Right atrium auricular region (tissue), 2 donors: ENCODE measurements at regions not wholly inside any gene's neighbourhood (a gene's known extent, or its start where the extent isn't known, plus 50 kb on each side); places are given as distances from the start of the nearest gene placed in this dataset.

Experiments
- DNase-seq: peaks from one replicate; pipeline ENCODE4 v3.0.0-alpha.2; 2019; ENCODE audit warnings: low spot score
- H3K27ac ChIP-seq, 2 donors: fragments of 200-600 bp; sonication (generic); 1 replicate in 1 of 2; 2 replicates in 1 of 2; pipeline ENCODE4 v1.5.1; 2016 to 2019
- H3K27me3 ChIP-seq, 2 donors: fragments of 200-600 bp; sonication (generic); one replicate each; pipeline versions ENCODE4 v1.5.1 to v1.6.0; 2017 to 2019
- H3K36me3 ChIP-seq: fragments of 200-600 bp; sonication (generic); one replicate; pipeline ENCODE4 v1.5.1; 2016
- H3K4me1 ChIP-seq, 2 donors: fragments of 200-600 bp; sonication (generic); one replicate each; pipeline versions ENCODE4 v1.5.1 to v1.6.0; 2017 to 2019
- H3K4me3 ChIP-seq, 2 donors: fragments of 200-600 bp; sonication (generic); 1 replicate in 1 of 2; 2 replicates in 1 of 2; pipeline ENCODE4 v1.5.1; 2017 to 2019; ENCODE audit warnings: mild to moderate bottlenecking in 1 of 2, moderate library complexity in 1 of 2
- H3K9me3 ChIP-seq, 2 donors: fragments of 200-600 bp; sonication (generic); one replicate each; pipeline ENCODE4 v1.5.1; 2019
- CTCF ChIP-seq, 2 donors: fragments of 200-600 bp; sonication (generic); IDR thresholded peaks; one replicate each; pipeline ENCODE4 v1.5.1; 2019; ENCODE audit warnings: antibody characterized with exemption in 2 of 2

DNA sequence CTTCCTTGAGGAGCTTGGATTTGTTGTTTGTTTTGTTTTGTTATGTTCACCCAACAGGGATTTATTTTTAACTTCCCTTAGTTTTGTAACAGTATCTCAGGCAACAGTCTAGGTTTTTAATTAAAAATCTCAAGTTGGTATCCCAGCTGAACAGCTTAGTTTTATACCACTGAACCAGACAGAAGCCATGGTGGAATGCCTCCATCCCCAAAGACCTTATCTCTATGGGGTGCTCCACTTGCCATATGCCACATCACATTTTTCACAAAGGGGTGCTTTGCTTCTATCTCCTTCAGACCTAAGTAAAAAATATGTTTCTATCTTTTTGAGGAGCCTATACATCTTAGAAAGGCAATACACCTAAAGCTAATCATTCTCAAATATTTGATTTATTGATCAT lies 715.8 kb upstream of the KIF2B start:
- TF ChIP-seq CTCF (IDR thresholded peaks at IDR 0.05): no peak
- Histone ChIP-seq H3K9me3 (no peaks in the 10 kb centered on the region), H3K4me3 (no peak overlapping the region), H3K36me3 (no peaks in the 10 kb centered on the region), H3K4me1 (no peaks in the 10 kb centered on the region), H3K27ac (no peak overlapping the region), H3K27me3 (no peaks in the 10 kb centered on the region)
- DNase-seq: no peak

DNA sequence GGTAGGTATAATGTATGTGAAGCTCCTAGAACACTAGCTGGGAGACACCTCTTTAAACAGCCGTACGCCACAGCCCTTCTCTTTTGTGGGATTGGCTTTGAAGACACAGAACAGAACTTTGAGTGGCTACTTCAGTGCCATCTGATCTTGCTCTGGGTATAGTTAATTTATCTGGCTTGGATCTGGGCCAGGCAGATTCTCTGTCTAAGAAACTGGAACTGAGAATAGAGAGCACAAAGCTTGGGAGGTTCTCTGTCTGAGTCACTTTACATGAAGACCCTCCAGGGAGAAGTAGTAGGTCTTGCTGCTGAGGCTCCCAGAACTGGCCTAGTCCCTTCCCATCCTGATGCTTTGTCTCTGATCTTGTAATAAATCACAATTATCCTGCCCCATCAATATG lies 721.0 kb upstream of the KIF2B start:
- DNase-seq: no peak
- Histone ChIP-seq H3K27ac (no peak overlapping the region), H3K9me3 (no peaks in the 10 kb centered on the region), H3K36me3 (no peaks in the 10 kb centered on the region), H3K4me3 (no peak overlapping the region), H3K4me1 (no peaks in the 10 kb centered on the region), H3K27me3 (no peaks in the 10 kb centered on the region)
- no peak for TF ChIP-seq CTCF (IDR thresholded peaks at IDR 0.05)

GRCh38 chr17:53100126-53100525 lies 722.6 kb upstream of the KIF2B start:
- no peak for TF ChIP-seq CTCF (IDR thresholded peaks at IDR 0.05)
- Histone ChIP-seq H3K4me1 (no peaks in the 10 kb centered on the region), H3K27me3 (no peaks in the 10 kb centered on the region), H3K9me3 (no peaks in the 10 kb centered on the region), H3K4me3 (no peak overlapping the region), H3K27ac (no peak overlapping the region), H3K36me3 (no peaks in the 10 kb centered on the region)
- no peak for DNase-seq

DNA sequence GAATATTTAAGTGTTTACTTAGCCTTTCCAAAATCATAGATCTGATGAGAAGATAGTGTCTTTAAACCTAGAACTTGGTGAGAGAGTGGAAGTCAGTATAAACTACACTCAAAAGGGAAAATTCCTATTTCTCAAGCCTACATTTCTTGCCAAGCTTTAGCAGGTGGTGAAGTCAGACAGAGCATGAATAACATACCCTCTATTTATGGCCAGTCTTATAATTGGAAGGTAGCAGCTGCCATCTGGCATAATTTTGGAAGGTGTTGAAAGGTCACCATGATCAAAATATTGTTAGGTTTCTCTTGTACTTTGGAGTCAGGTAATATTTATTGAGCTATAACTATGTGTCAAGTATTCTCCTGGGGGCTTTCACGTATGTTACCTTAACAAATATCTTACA lies 729.3 kb upstream of the KIF2B start:
- Histone ChIP-seq H3K27ac (no peak overlapping the region), H3K36me3 (no peaks in the 10 kb centered on the region), H3K27me3 (no peaks in the 10 kb centered on the region), H3K4me3 (no peak overlapping the region), H3K4me1 (no peaks in the 10 kb centered on the region), H3K9me3 (no peaks in the 10 kb centered on the region)
- no peak for DNase-seq
- TF ChIP-seq CTCF (IDR thresholded peaks at IDR 0.05): no peak

DNA sequence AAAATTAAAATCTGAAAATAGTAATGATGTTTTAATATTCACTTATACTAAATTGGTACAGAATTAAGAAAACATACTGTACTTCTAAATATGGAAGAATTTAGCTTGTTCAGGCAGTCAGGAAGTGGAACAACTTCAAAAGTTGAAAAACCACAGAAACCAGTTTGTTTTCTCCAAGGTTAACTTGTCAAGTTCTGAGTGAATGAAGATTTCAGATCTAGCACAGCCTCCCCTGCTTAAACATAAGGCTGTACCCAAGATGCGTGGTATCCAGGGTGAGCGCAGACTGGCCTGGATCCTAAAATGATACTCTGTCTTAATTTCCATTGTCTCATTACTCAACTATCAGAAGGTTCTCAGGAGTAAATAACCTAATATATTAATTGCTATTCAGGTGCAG lies 730.7 kb upstream of the KIF2B start:
- no peaks in the 10 kb centered on the region for H3K9me3 ChIP-seq
- no peak for DNase-seq
- no peak overlapping the region for H3K27ac ChIP-seq
- no peak for TF ChIP-seq CTCF (IDR thresholded peaks at IDR 0.05)
- H3K27me3 ChIP-seq: no peaks in the 10 kb centered on the region
- no peak overlapping the region for H3K4me3 ChIP-seq
- H3K4me1 ChIP-seq: no peaks in the 10 kb centered on the region
- H3K36me3 ChIP-seq: no peaks in the 10 kb centered on the region

DNA sequence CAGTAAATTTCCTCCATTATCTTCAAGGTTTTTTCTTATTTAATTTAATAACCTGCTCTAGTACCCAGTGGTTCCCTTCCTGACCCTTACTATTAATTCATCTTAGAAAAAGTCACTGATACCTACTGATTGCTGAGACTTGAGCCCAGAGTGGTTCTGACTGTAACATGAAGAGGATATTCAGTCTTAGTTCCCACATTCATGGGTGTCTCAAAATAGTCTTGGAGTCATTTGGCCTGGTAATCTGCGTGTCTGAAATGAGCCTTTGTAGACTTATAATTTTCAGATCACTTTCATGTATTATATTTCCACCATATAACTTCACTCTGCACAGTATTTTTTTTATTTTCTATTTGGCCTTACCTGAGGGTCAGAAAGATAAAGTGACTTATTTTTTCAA lies 732.0 kb upstream of the KIF2B start:
- no peak for DNase-seq
- H3K9me3 ChIP-seq: no peaks in the 10 kb centered on the region
- H3K4me3 ChIP-seq: no peak overlapping the region
- no peaks in the 10 kb centered on the region for H3K27me3 ChIP-seq
- H3K4me1 ChIP-seq: no peaks in the 10 kb centered on the region
- TF ChIP-seq CTCF (IDR thresholded peaks at IDR 0.05): no peak
- no peaks in the 10 kb centered on the region for H3K36me3 ChIP-seq
- no peak overlapping the region for H3K27ac ChIP-seq
